SK-N-SH (cell line): ENCODE measurements at regions not wholly inside any gene's neighbourhood (a gene's known extent, or its start where the extent isn't known, plus 50 kb on each side); places are given as distances from the start of the nearest gene placed in this dataset.

ENCODE experiments used
- CTCF ChIA-PET: fragments of 300-600, 350-600 bp; formaldehyde crosslinking; extraction: SDS; loops from one replicate; lab custom pipeline; 2021; lab: Yijun Ruan, JAX
- POLR2A ChIA-PET: fragments of 350-600 bp; sonication (Branson Sonifier 250); formaldehyde crosslinking; extraction: SDS; loops from one replicate; lab custom pipeline; 2020; ENCODE audit warnings: antibody characterized with exemption, inconsistent platforms; lab: Yijun Ruan, JAX
- DNase-seq: peaks from one replicate; pipeline ENCODE4 v3.0.0; 2012
- H2AFZ ChIP-seq: fragments of 200-600 bp; sonication (generic); 2 replicates; pipeline ENCODE4 v1.8.1; 2016; ENCODE audit warnings: antibody characterized with exemption, mild to moderate bottlenecking, low read depth
- H3F3A ChIP-seq: fragments of 200-600 bp; sonication (generic); replicated peaks from 2 replicates; pipeline ENCODE3; 2016; ENCODE audit warnings: antibody characterized with exemption, mild to moderate bottlenecking; ENCODE audit not compliant: insufficient read depth
- H3K27ac ChIP-seq, 2 experiments: fragments of 200-500 bp in 1 of 2; fragments of 200-600 bp in 1 of 2; sonication (Bioruptor generic) in 1 of 2; sonication (generic), shearing (Covaris generic) in 1 of 2; 2 replicates each; pipeline versions ENCODE4 v1.5.1 to v1.6.1; 2014 to 2016; ENCODE audit warnings: low read depth in 2 of 2, inconsistent platforms in 1 of 2, low read length in 1 of 2, mild to moderate bottlenecking in 1 of 2, mixed read lengths in 1 of 2
- H3K27me3 ChIP-seq: fragments of 200-600 bp; sonication (generic), shearing (Covaris generic); 2 replicates; pipeline ENCODE4 v1.6.1; 2016; ENCODE audit warnings: mixed run types; ENCODE audit not compliant: insufficient read depth
- H3K36me3 ChIP-seq, 2 experiments: fragments of 200-500 bp in 1 of 2; fragments of 200-600 bp in 1 of 2; sonication (Bioruptor generic) in 1 of 2; sonication (generic) in 1 of 2; replicated peaks in 1 of 2; 2 replicates each; pipeline versions ENCODE3 to v1.5.1; 2014 to 2016; ENCODE audit warnings: low read length in 1 of 2, mild to moderate bottlenecking in 1 of 2; ENCODE audit not compliant: insufficient read depth in 2 of 2, control insufficient read depth in 1 of 2
- H3K4me1 ChIP-seq, 2 experiments: fragments of 200-500 bp in 1 of 2; fragments of 200-600 bp in 1 of 2; sonication (Bioruptor generic) in 1 of 2; sonication (generic), shearing (Covaris generic) in 1 of 2; 2 replicates each; pipeline versions ENCODE4 v1.5.1 to v1.6.1; 2014 to 2016; ENCODE audit warnings: low read depth in 1 of 2, low read length in 1 of 2, mixed run types in 1 of 2; ENCODE audit not compliant: insufficient read depth in 2 of 2, control insufficient read depth in 1 of 2
- H3K4me2 ChIP-seq: fragments of 200-600 bp; sonication (generic), shearing (Covaris generic); 2 replicates; pipeline ENCODE4 v1.6.1; 2017; ENCODE audit warnings: mixed run types
- H3K4me3 ChIP-seq, 2 experiments: fragments of 200-500 bp in 1 of 2; fragments of 200-600 bp in 1 of 2; sonication (Bioruptor generic) in 1 of 2; sonication (generic), shearing (Covaris generic) in 1 of 2; 2 replicates each; pipeline versions ENCODE4 v1.5.1 to v1.8.1; 2014 to 2016; ENCODE audit warnings: low read depth in 2 of 2, inconsistent platforms in 1 of 2, low read length in 1 of 2, mild to moderate bottlenecking in 1 of 2, mixed read lengths in 1 of 2, moderate library complexity in 1 of 2
- H3K79me2 ChIP-seq: fragments of 200-600 bp; sonication (generic); 2 replicates; pipeline ENCODE4 v1.8.1; 2017; ENCODE audit warnings: mild to moderate bottlenecking; ENCODE audit not compliant: insufficient read depth
- H3K9ac ChIP-seq: fragments of 200-600 bp; sonication (generic); 2 replicates; pipeline ENCODE4 v1.6.1; 2017; ENCODE audit warnings: mixed run types
- H3K9me2 ChIP-seq: fragments of 200-600 bp; sonication (generic); 2 replicates; pipeline ENCODE4 v1.6.1; 2017; ENCODE audit warnings: mixed run types
- H3K9me3 ChIP-seq: fragments of 200-600 bp; sonication (generic); 2 replicates; pipeline ENCODE4 v1.6.1; 2017; ENCODE audit warnings: mixed run types, mild to moderate bottlenecking, moderate library complexity
- H4K20me1 ChIP-seq: fragments of 200-600 bp; sonication (generic); 2 replicates; pipeline ENCODE4 v1.6.1; 2017; ENCODE audit warnings: mild to moderate bottlenecking, mixed run types; ENCODE audit not compliant: insufficient read depth
- CTCF ChIP-seq: fragments of 200-600 bp; sonication (generic); IDR thresholded peaks from 2 replicates; pipeline ENCODE4 v1.6.1; 2017; ENCODE audit warnings: antibody characterized with exemption, mild to moderate bottlenecking, moderate library complexity
- EZH2phosphoT487 ChIP-seq: fragments of 200-600 bp; sonication (generic); IDR thresholded peaks from 2 replicates; pipeline ENCODE4 v1.6.1; 2017; ENCODE audit warnings: low read depth, mixed run types, mild to moderate bottlenecking, antibody characterized with exemption, moderate library complexity, borderline replicate concordance
- FOXM1 ChIP-seq: IDR thresholded peaks from 2 replicates; pipeline ENCODE4 v1.4.0; 2012; ENCODE audit warnings: low read depth, mild to moderate bottlenecking
- GABPA ChIP-seq: IDR thresholded peaks from 2 replicates; pipeline ENCODE4 v1.4.0; 2012; ENCODE audit warnings: low read depth, mild to moderate bottlenecking
- GATA2 ChIP-seq: sonication (generic); formaldehyde crosslinking; IDR thresholded peaks from 2 replicates; pipeline ENCODE4 v1.5.0; 2020; ENCODE audit warnings: mild to moderate bottlenecking, missing genetic modification reagents
- IRF3 ChIP-seq: fragments of 150-350 bp; IDR thresholded peaks from 2 replicates; pipeline ENCODE4 v1.6.1; 2016; ENCODE audit warnings: mild to moderate bottlenecking, low read depth, low read length
- MAX ChIP-seq: IDR thresholded peaks from 2 replicates; pipeline ENCODE4 v1.4.0; 2012; ENCODE audit warnings: low read depth
- MXI1 ChIP-seq: IDR thresholded peaks from 2 replicates; pipeline ENCODE4 v1.6.1; 2012; ENCODE audit warnings: mild to moderate bottlenecking, low read depth, low read length, improper control_type of control experiment
- NRF1 ChIP-seq: IDR thresholded peaks from 2 replicates; pipeline ENCODE4 v1.6.1; 2012; ENCODE audit warnings: low read depth, mild to moderate bottlenecking, low read length
- RCOR1 ChIP-seq: fragments of 150-350 bp; IDR thresholded peaks from 2 replicates; pipeline ENCODE4 v1.6.1; 2017; ENCODE audit warnings: antibody characterized with exemption, low read length
- RXRA ChIP-seq: IDR thresholded peaks from 2 replicates; pipeline ENCODE4 v1.4.0; 2012; ENCODE audit warnings: low read depth, mild to moderate bottlenecking, borderline replicate concordance
- SIN3A ChIP-seq: IDR thresholded peaks from 2 replicates; pipeline ENCODE4 v1.6.1; 2012; ENCODE audit warnings: low read depth, mild to moderate bottlenecking, low read length, moderate library complexity, borderline replicate concordance
- SMC3 ChIP-seq: IDR thresholded peaks from 2 replicates; pipeline ENCODE4 v1.6.1; 2012; ENCODE audit warnings: low read depth, low read length, improper control_type of control experiment
- TAF1 ChIP-seq: IDR thresholded peaks from 2 replicates; pipeline ENCODE4 v1.6.1; 2012; ENCODE audit warnings: low read depth, mild to moderate bottlenecking, low read length, moderate library complexity, borderline replicate concordance
- USF2 ChIP-seq: fragments of 150-350 bp; IDR thresholded peaks from 2 replicates; pipeline ENCODE4 v1.6.1; 2017; ENCODE audit warnings: antibody characterized with exemption, low read length, low read depth, borderline replicate concordance
- ZBTB33 ChIP-seq: IDR thresholded peaks from 2 replicates; pipeline ENCODE4 v1.4.0; 2012; ENCODE audit warnings: low read depth, borderline replicate concordance
- WGBS: methylation state at CpG from one replicate; pipeline ENCODE4 v1.1.6; 2017; ENCODE audit warnings: low lambda C conversion rate; 5-methylcytosine and 5-hydroxymethylcytosine counted together

- no peak for DNase-seq
- CTCF ChIA-PET, result interaction anchor here (0.9 to 1.9 kb wide), 3 partner anchors 14 to 184 kb away, joined by 3 to 5 read pairs (median 3); no protein-coding TSS in a partner anchor
- POLR2A ChIA-PET, result no interaction called here
These were observed 199.7 kb upstream of the POU2AF2 start for GRCh38 chr11:111045874-111046273.

GRCh38 chr11:111045407-111045803 is 200.1 kb upstream of the POU2AF2 start:
- no peaks in the 10 kb centered on the region for H3K27me3 ChIP-seq
- H3K9ac ChIP-seq, result no peak overlapping the region
- ChIA-PET POLR2A (no interaction called here), CTCF (interaction anchor here (0.9 to 1.1 kb wide), 2 partner anchors 14 to 99 kb away, joined by 3 read pairs; no protein-coding TSS in a partner anchor)
- no peak overlapping the region for H3K4me2 ChIP-seq
- no peaks in the 10 kb centered on the region for H3K36me3 ChIP-seq
- H3K4me1 ChIP-seq, result peaks cover 0 to 17% of the 10 kb centered on the region in 2 experiments; a peak in 2 of 4 replicates
- no peaks in the 10 kb centered on the region for H4K20me1 ChIP-seq
- no peaks in the 10 kb centered on the region for H3K9me2 ChIP-seq
- H3K4me3 ChIP-seq, result no peak overlapping the region
- H3K27ac ChIP-seq, result no peak overlapping the region
- H3K79me2 ChIP-seq, result no peaks in the 10 kb centered on the region
- no peak overlapping the region for H2AFZ ChIP-seq
- DNase-seq, result no peak
- TF ChIP-seq MXI1 (no peak), USF2 (no peak), ZBTB33 (no peak), RXRA (no peak), EZH2phosphoT487 (no peak), IRF3 (no peak), SIN3A (no peak), GABPA (no peak), RCOR1 (no peak), GATA2 (CRISPR knock-in tag) (no peak), TAF1 (no peak), NRF1 (no peak), SMC3 (no peak), MAX (no peak)
- H3F3A ChIP-seq, result no peaks in the 10 kb centered on the region
- H3K9me3 ChIP-seq, result no peaks in the 10 kb centered on the region

More at GRCh38 chr11:111045874-111046273, 199.7 kb upstream of the POU2AF2 start:
- H3K36me3 ChIP-seq, result no peaks in the 10 kb centered on the region
- H3K27me3 ChIP-seq, result no peaks in the 10 kb centered on the region
- WGBS, result 84% methylated on average over 1 of the region's 1 CpG
- H4K20me1 ChIP-seq, result no peaks in the 10 kb centered on the region
- H3K9me2 ChIP-seq, result no peaks in the 10 kb centered on the region
- no peak overlapping the region for H2AFZ ChIP-seq
- no peak overlapping the region for H3K27ac ChIP-seq
- H3K9me3 ChIP-seq, result no peaks in the 10 kb centered on the region
- H3K79me2 ChIP-seq, result no peaks in the 10 kb centered on the region
- H3K9ac ChIP-seq, result no peak overlapping the region
- no peak overlapping the region for H3K4me3 ChIP-seq
- TF ChIP-seq RXRA (no peak), CTCF (no peak), FOXM1 (no peak), EZH2phosphoT487 (no peak), MXI1 (no peak), TAF1 (no peak)
- H3F3A ChIP-seq, result no peaks in the 10 kb centered on the region
- H3K4me2 ChIP-seq, result no peak overlapping the region
- peaks cover 0 to 17% of the 10 kb centered on the region in 2 experiments; a peak in 2 of 4 replicates for H3K4me1 ChIP-seq
